Activated CD4-positive, alpha-beta T cell treated with anti-CD3 and anti-CD28 coated beads, Interleukin-2, amount 10 ng/mL, durations not matched to agents 24 days and 14 days (primary cell): ENCODE measurements at regions not wholly inside any gene's neighbourhood (a gene's known extent, or its start where the extent isn't known, plus 50 kb on each side); places are given as distances from the start of the nearest gene placed in this dataset.
"Not testable (repeated sequence)": the region's sequence is repeated elsewhere in the genome, so short reads cannot be mapped to it uniquely, and the experiment has no call there.

Experiments
- DNase-seq: peaks from one replicate; pipeline ENCODE4 v3.0.0; 2022
- H3K27ac Mint-ChIP-seq: one replicate; pipeline ENCODE4 v1.8.0; 2022; ENCODE audit warnings: mild to moderate bottlenecking, mixed read lengths
- H3K27me3 Mint-ChIP-seq: one replicate; pipeline ENCODE4 v1.8.0; 2022; ENCODE audit warnings: mixed read lengths
- H3K36me3 Mint-ChIP-seq: one replicate; pipeline ENCODE4 v1.8.0; 2022; ENCODE audit warnings: low read depth, mild to moderate bottlenecking, mixed read lengths
- H3K4me1 Mint-ChIP-seq: one replicate; pipeline ENCODE4 v1.8.0; 2021; ENCODE audit warnings: mixed read lengths
- H3K4me3 Mint-ChIP-seq: one replicate; pipeline ENCODE4 v1.8.0; 2022; ENCODE audit warnings: mild to moderate bottlenecking, moderate library complexity, mixed read lengths
- H3K9me3 Mint-ChIP-seq: one replicate; pipeline ENCODE4 v1.8.0; 2021; ENCODE audit warnings: mixed read lengths
- intact Hi-C: fragments of 100-400 bp; cut with micrococcal nuclease; formaldehyde crosslinking; loops from one replicate; pipeline ENCODE4 v1.15.1; 2023

- H3K9me3 Mint-ChIP-seq, intact Hi-C loops, H3K27me3 Mint-ChIP-seq, H3K4me3 Mint-ChIP-seq, H3K27ac Mint-ChIP-seq, H3K4me1 Mint-ChIP-seq, H3K36me3 Mint-ChIP-seq, DNase-seq: not testable (repeated sequence)
These were observed 277.3 kb downstream of the CYRIA start for GRCh38 chr2:16388199-16388830.

DNA sequence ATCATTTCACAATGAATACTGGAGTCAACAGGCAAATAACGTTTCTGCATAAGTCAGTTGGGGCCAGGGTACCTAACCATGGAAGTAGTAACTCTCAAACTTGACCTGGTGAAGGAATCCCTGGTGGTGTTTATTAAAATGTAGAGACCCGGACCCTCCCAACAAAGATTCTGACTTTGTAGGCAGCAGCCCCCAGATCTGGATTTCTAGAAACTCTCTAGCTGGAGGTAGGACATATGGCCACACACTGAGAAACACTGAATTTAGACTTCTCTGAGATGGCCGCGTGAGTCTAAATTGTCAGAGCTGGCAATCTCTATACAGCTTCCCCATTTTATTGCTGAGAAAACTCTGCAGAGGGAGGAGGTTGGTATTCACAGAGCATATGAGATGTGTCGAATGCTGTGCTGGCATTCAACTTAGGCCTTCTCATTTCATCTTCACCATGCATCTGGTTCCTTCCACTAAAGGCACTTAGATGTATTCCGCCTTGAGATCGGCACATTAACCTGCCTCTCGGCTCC is 278.1 kb downstream of the CYRIA start:
- H3K27ac Mint-ChIP-seq, result no peak overlapping the region
- no peaks in the 10 kb centered on the region for H3K4me1 Mint-ChIP-seq
- H3K9me3 Mint-ChIP-seq, result no peaks in the 10 kb centered on the region
- H3K36me3 Mint-ChIP-seq, result no peaks in the 10 kb centered on the region
- DNase-seq, result no peak
- H3K4me3 Mint-ChIP-seq, result no peak overlapping the region
- no peaks in the 10 kb centered on the region for H3K27me3 Mint-ChIP-seq
- intact Hi-C loops, result no loop called here

DNA sequence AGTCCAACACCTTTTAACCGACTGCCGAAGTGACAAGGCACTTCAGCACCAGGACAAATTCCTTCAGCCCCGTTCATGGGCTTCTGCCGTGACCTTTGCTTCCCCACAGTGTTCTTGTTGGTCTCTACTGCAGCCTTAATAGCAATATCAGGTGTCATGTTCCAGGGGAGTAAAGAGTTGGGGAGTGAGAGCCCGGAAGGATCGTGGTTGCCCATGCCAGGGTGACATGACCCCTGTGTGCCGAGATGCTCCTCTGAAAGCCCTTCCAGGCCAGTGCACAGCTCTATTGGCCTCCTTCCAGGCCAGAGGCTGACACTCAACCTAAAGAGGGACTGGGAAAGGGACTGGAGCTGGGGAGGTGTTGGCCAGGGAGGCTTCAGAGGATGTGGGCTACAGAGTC is 279.2 kb downstream of the CYRIA start:
- no peak for DNase-seq
- no peaks in the 10 kb centered on the region for H3K9me3 Mint-ChIP-seq
- no peak overlapping the region for H3K4me3 Mint-ChIP-seq
- no peaks in the 10 kb centered on the region for H3K4me1 Mint-ChIP-seq
- no peaks in the 10 kb centered on the region for H3K36me3 Mint-ChIP-seq
- intact Hi-C loops, result no loop called here
- no peaks in the 10 kb centered on the region for H3K27me3 Mint-ChIP-seq
- no peak overlapping the region for H3K27ac Mint-ChIP-seq

GRCh38 chr2:16386031-16386430 is 279.6 kb downstream of the CYRIA start:
- Mint-ChIP-seq H3K27me3 (no peaks in the 10 kb centered on the region), H3K27ac (no peak overlapping the region), H3K9me3 (no peaks in the 10 kb centered on the region), H3K4me3 (no peak overlapping the region), H3K36me3 (no peaks in the 10 kb centered on the region), H3K4me1 (no peaks in the 10 kb centered on the region)
- no peak for DNase-seq
- intact Hi-C loops, result no loop called here

DNA sequence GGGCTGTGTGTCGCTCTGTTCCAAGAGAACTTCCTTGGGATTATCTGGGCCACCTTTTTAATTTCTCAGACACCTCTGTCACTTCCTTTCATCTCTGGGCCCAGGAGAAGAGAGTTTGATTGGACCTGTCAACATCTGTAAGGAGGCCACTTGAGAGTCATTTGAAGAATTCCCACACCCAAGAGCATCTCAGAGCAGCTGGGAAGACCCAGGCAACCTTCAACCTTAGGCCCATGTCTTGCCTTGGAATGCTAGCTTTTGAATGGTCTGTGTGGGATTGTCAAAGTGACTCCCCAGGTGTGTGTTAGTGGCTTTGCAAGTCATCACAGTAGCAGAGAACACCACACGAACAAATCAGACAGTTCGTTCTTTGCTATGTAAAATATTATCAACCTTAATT is 280.3 kb downstream of the CYRIA start:
- Mint-ChIP-seq H3K27me3 (no peaks in the 10 kb centered on the region), H3K4me1 (no peaks in the 10 kb centered on the region), H3K27ac (no peak overlapping the region), H3K4me3 (no peak overlapping the region), H3K9me3 (no peaks in the 10 kb centered on the region), H3K36me3 (no peaks in the 10 kb centered on the region)
- no peak for DNase-seq
- intact Hi-C loops, result no loop called here

GRCh38 chr2:16383411-16383810 is 282.2 kb downstream of the CYRIA start:
- no peak for DNase-seq
- Mint-ChIP-seq H3K27me3 (no peaks in the 10 kb centered on the region), H3K36me3 (no peaks in the 10 kb centered on the region), H3K4me1 (no peaks in the 10 kb centered on the region), H3K9me3 (no peaks in the 10 kb centered on the region), H3K4me3 (no peak overlapping the region), H3K27ac (no peak overlapping the region)
- intact Hi-C loops, result no loop called here

DNA sequence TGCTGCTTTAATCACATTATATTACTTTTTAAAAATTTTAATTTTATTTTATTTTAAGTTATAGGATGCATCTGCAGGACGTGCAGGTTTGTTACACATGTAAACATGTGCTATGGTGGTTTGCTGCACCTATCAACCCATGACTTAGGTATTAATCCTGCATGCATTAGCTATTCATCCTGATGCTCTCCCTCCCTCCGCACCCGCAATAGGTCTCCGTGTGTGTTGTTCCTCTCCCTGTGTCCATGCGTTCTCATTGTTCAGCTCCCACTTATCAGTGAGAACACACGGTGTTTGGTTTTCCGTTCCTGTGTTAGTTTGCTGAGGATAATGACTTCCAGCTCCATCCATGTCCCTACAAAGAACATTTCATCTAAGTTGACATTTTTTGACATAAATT is 283.2 kb downstream of the CYRIA start:
- Mint-ChIP-seq H3K27ac (no peak overlapping the region), H3K4me1 (no peaks in the 10 kb centered on the region), H3K9me3 (no peaks in the 10 kb centered on the region), H3K4me3 (no peak overlapping the region), H3K36me3 (no peaks in the 10 kb centered on the region), H3K27me3 (no peaks in the 10 kb centered on the region)
- intact Hi-C loops, result no loop called here
- DNase-seq, result no peak

GRCh38 chr2:16381511-16381910 is 284.1 kb downstream of the CYRIA start:
- intact Hi-C loops, result no loop called here
- no peak for DNase-seq
- Mint-ChIP-seq H3K27ac (no peak overlapping the region), H3K4me1 (no peaks in the 10 kb centered on the region), H3K4me3 (no peak overlapping the region), H3K36me3 (no peaks in the 10 kb centered on the region), H3K27me3 (no peaks in the 10 kb centered on the region), H3K9me3 (no peaks in the 10 kb centered on the region)

DNA sequence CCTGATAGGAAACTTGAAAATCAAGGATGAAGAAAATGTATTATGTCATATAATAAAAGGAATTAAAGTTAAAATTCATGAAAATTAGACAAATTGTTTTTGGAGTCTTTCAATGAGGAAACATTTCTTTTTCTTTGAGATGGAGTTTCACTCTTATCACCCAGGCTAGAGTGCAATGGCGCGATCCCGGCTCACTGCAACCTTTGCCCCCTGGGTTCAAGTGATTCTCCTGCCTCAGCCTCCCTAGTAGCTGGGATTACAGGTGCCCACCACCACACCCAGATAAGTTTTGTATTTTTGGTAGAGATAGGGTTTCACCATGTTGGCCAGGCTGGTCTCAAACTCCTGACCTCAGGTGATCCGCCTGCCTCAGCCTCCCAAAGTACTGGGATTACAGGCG is 285.7 kb downstream of the CYRIA start:
- DNase-seq, H3K4me1 Mint-ChIP-seq, H3K27me3 Mint-ChIP-seq, H3K9me3 Mint-ChIP-seq, H3K36me3 Mint-ChIP-seq, H3K27ac Mint-ChIP-seq, intact Hi-C loops, H3K4me3 Mint-ChIP-seq: not testable (repeated sequence)

DNA sequence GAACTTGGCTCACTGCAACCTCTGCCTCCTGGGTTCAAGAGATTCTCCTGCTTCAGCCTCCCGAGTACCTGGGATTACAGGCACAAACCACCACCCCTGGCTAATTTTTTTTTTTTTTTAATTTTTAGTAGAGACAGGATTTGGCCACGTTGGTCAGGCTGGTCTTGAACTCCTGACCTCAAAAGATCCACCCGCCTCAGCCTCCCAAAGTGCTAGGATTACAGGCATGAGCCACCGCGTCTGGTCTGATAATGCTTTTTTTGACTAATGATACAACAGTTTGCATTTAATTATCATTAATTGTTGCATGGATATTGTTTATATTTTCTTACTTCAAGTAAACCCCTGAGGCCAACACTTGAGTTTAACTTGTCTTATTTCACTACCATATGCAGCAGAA is 286.6 kb downstream of the CYRIA start:
- H3K36me3 Mint-ChIP-seq, H3K27ac Mint-ChIP-seq, H3K27me3 Mint-ChIP-seq, H3K4me3 Mint-ChIP-seq, H3K4me1 Mint-ChIP-seq, DNase-seq, intact Hi-C loops, H3K9me3 Mint-ChIP-seq: not testable (repeated sequence)

DNA sequence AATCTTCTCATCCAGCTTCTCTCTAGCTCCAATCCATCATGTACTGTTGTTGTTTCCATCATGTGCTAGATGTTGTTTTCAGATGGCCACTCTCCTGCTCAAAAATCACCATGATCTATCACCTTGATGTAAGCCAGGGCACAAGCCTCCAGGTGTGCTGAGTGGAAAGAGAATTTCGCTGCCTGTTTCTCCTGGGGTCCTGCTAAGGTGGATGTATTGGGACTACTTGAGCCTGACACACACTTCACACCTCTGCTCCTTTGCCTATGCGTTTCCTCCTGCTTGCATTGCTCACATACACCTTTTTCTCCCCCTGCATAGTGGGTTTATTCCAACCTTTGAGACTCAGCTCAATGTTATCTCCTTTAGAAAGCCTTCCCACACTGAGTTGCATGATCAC is 287.6 kb downstream of the CYRIA start:
- intact Hi-C loops, result no loop called here
- no peak overlapping the region for H3K4me3 Mint-ChIP-seq
- DNase-seq, result no peak
- no peaks in the 10 kb centered on the region for H3K36me3 Mint-ChIP-seq
- H3K27me3 Mint-ChIP-seq, result no peaks in the 10 kb centered on the region
- H3K27ac Mint-ChIP-seq, result no peak overlapping the region
- no peaks in the 10 kb centered on the region for H3K4me1 Mint-ChIP-seq
- no peaks in the 10 kb centered on the region for H3K9me3 Mint-ChIP-seq

GRCh38 chr2:16375981-16376380 is 289.7 kb downstream of the CYRIA start:
- Mint-ChIP-seq H3K36me3 (no peaks in the 10 kb centered on the region), H3K27ac (no peak overlapping the region)

DNA sequence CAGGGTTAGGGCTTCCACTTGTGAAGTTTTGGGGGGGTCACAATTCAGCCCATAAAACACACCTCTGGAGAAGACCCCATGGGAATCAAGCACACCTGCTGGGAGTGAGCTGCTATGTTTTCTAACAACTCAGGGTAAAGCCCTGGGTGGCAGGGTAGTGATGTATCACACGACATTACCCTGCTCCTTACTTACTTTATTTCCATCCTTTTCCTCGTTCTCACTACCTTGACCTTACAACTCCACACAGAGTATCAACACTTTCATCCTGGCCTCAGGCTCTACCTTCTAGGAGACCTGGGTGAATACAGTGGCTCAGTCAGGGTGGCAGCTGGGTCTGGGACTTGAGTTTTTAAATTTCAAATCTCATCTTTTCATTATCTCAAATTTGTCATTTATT is 290.3 kb downstream of the CYRIA start:
- intact Hi-C loops, result no loop called here
- Mint-ChIP-seq H3K9me3 (no peaks in the 10 kb centered on the region), H3K27me3 (no peaks in the 10 kb centered on the region), H3K4me1 (no peaks in the 10 kb centered on the region), H3K27ac (no peak overlapping the region), H3K36me3 (no peaks in the 10 kb centered on the region), H3K4me3 (no peak overlapping the region)
- DNase-seq, result no peak

More at GRCh38 chr2:16375981-16376380, 289.7 kb downstream of the CYRIA start:
- no peak for DNase-seq
- Mint-ChIP-seq H3K9me3 (no peaks in the 10 kb centered on the region), H3K4me1 (no peaks in the 10 kb centered on the region), H3K27me3 (no peaks in the 10 kb centered on the region), H3K4me3 (no peak overlapping the region)
- intact Hi-C loops, result no loop called here

GRCh38 chr2:16374671-16375070 is 291.0 kb downstream of the CYRIA start:
- no peak overlapping the region for H3K4me3 Mint-ChIP-seq
- no peaks in the 10 kb centered on the region for H3K27me3 Mint-ChIP-seq
- H3K36me3 Mint-ChIP-seq, result no peaks in the 10 kb centered on the region
- DNase-seq, result no peak
- intact Hi-C loops, result no loop called here
- H3K9me3 Mint-ChIP-seq, result no peaks in the 10 kb centered on the region
- H3K27ac Mint-ChIP-seq, result no peak overlapping the region
- H3K4me1 Mint-ChIP-seq, result no peaks in the 10 kb centered on the region

DNA sequence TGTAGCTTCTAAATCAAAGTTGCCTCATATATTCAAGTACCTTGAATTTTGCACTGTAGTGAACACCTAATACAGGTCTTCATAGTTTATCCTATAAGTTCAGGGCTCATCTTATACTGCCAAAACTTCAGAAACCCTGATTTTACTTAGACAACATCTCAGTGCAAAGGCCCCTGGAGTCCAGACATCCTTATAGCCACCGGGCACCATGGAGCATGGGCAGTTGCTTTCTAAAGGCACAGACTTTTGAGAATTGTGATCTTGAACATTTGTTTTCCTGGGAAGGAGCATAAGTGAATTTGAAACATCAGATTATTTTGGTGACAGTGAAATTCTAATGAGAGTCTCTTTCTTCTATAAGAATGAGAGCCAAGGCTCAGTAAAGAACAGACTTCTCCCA is 292.3 kb downstream of the CYRIA start:
- no peaks in the 10 kb centered on the region for H3K36me3 Mint-ChIP-seq
- no peaks in the 10 kb centered on the region for H3K9me3 Mint-ChIP-seq
- H3K27me3 Mint-ChIP-seq, result no peaks in the 10 kb centered on the region
- H3K27ac Mint-ChIP-seq, result no peak overlapping the region
- no peak for DNase-seq
- H3K4me1 Mint-ChIP-seq, result no peaks in the 10 kb centered on the region
- intact Hi-C loops, result no loop called here
- no peak overlapping the region for H3K4me3 Mint-ChIP-seq
